GM23338 (cell line): ENCODE measurements at regions not wholly inside any gene's neighbourhood (a gene's known extent, or its start where the extent isn't known, plus 50 kb on each side); places are given as distances from the start of the nearest gene placed in this dataset.

Experiments used
- ATAC-seq: fragments of 200-7000 bp; cut with Tn5 transposase; 3 replicates; pipeline ENCODE4 v1.9.1; 2020
- DNase-seq: peaks from one replicate; pipeline ENCODE4 v3.0.0-alpha.2; 2015; ENCODE audit warnings: low spot score
- H2AFZ ChIP-seq: fragments of 200-600 bp; sonication (generic); 2 replicates; pipeline ENCODE4 v1.8.0; 2016; ENCODE audit warnings: antibody characterized with exemption, mild to moderate bottlenecking, moderate library complexity
- H3F3A ChIP-seq: fragments of 200-600 bp; sonication (generic); replicated peaks from 2 replicates; pipeline ENCODE4 v1.8.0; 2017; ENCODE audit warnings: antibody characterized with exemption, mixed run types, low read depth
- H3K27ac ChIP-seq: fragments of 200-600 bp; sonication (generic); 2 replicates; pipeline ENCODE4 v1.6.1; 2016; ENCODE audit warnings: low read depth
- H3K27me3 ChIP-seq: fragments of 200-600 bp; sonication (generic); 2 replicates; pipeline ENCODE4 v1.8.0; 2016; ENCODE audit warnings: mild to moderate bottlenecking, mixed run types, moderate library complexity; ENCODE audit not compliant: insufficient read depth
- H3K36me3 ChIP-seq: fragments of 200-600 bp; sonication (generic); 2 replicates; pipeline ENCODE4 v1.8.0; 2016; ENCODE audit warnings: mild to moderate bottlenecking; ENCODE audit not compliant: insufficient read depth
- H3K4me1 ChIP-seq: fragments of 200-600 bp; sonication (generic); 2 replicates; pipeline ENCODE4 v1.8.0; 2016; ENCODE audit warnings: mild to moderate bottlenecking, moderate library complexity; ENCODE audit not compliant: insufficient read depth
- H3K4me2 ChIP-seq: fragments of 200-600 bp; sonication (generic); 2 replicates; pipeline ENCODE4 v1.7.1; 2017; ENCODE audit warnings: mixed run types
- H3K4me3 ChIP-seq: fragments of 200-600 bp; sonication (generic); 2 replicates; pipeline ENCODE4 v1.6.1; 2016; ENCODE audit warnings: mixed run types
- H3K79me2 ChIP-seq: fragments of 200-600 bp; sonication (generic); replicated peaks from 2 replicates; pipeline ENCODE4 v1.8.0; 2017; ENCODE audit warnings: mild to moderate bottlenecking; ENCODE audit not compliant: insufficient read depth
- H3K9me2 ChIP-seq: fragments of 200-600 bp; sonication (generic); 2 replicates; pipeline ENCODE4 v1.8.0; 2017; ENCODE audit not compliant: insufficient read depth
- H4K20me1 ChIP-seq: fragments of 200-600 bp; sonication (generic); replicated peaks from 2 replicates; pipeline ENCODE4 v1.8.0; 2017; ENCODE audit warnings: mild to moderate bottlenecking; ENCODE audit not compliant: insufficient read depth
- H3K27ac Mint-ChIP-seq: 2 replicates; pipeline ENCODE4 v1.8.0; 2020; ENCODE audit warnings: inconsistent platforms, mild to moderate bottlenecking, moderate library complexity, mixed read lengths
- H3K27me3 Mint-ChIP-seq: 3 replicates; pipeline ENCODE4 v1.8.0; 2022; ENCODE audit warnings: low read depth, mild to moderate bottlenecking, moderate library complexity, mixed read lengths, inconsistent platforms; ENCODE audit not compliant: insufficient read depth, poor library complexity
- H3K36me3 Mint-ChIP-seq: 3 replicates; pipeline ENCODE4 v1.8.0; 2021; ENCODE audit warnings: low read depth, mild to moderate bottlenecking, inconsistent platforms, moderate library complexity, mixed read lengths
- H3K4me1 Mint-ChIP-seq: 3 replicates; pipeline ENCODE4 v1.8.0; 2020; ENCODE audit warnings: mild to moderate bottlenecking, inconsistent platforms, mixed read lengths
- H3K4me3 Mint-ChIP-seq: 3 replicates; pipeline ENCODE4 v1.8.0; 2021; ENCODE audit warnings: moderate library complexity, mild to moderate bottlenecking, inconsistent platforms, mixed read lengths
- H3K9me3 Mint-ChIP-seq: 3 replicates; pipeline ENCODE4 v1.8.0; 2020; ENCODE audit warnings: moderate library complexity, mild to moderate bottlenecking, inconsistent platforms, mixed read lengths
- CREB1 ChIP-seq: fragments of 250-450 bp; sonication (Bioruptor Pico); IDR thresholded peaks from 2 replicates; pipeline ENCODE4 v1.5.0; 2020; ENCODE audit warnings: low read depth, mild to moderate bottlenecking, moderate library complexity
- CTCF ChIP-seq, 2 experiments: fragments of 200-600 bp in 1 of 2; sonication (generic) in 1 of 2; conservative IDR thresholded peaks; 2 replicates each; pipeline versions ENCODE4 v1.5.1 to v1.6.1; 2016 to 2017; ENCODE audit warnings: antibody characterized with exemption in 2 of 2, low read depth in 2 of 2, mild to moderate bottlenecking in 2 of 2, moderate library complexity in 1 of 2
- EZH2 ChIP-seq: fragments of 200-600 bp; sonication (generic); IDR thresholded peaks from one replicate; pipeline ENCODE4 v1.8.0; 2017; ENCODE audit warnings: antibody characterized with exemption, mild to moderate bottlenecking, low read depth; ENCODE audit not compliant: unreplicated experiment
- NANOG ChIP-seq: IDR thresholded peaks from 2 replicates; pipeline ENCODE4 v1.6.1; 2016; ENCODE audit warnings: antibody characterized with exemption, borderline replicate concordance
- POLR2AphosphoS5 ChIP-seq: IDR thresholded peaks from 2 replicates; pipeline ENCODE4 v1.6.1; 2016; ENCODE audit warnings: antibody characterized with exemption, low read depth
- ZNF114 ChIP-seq: fragments of 250-450 bp; sonication (Bioruptor Pico); IDR thresholded peaks from 2 replicates; pipeline ENCODE4 v1.5.0; 2020; ENCODE audit warnings: mild to moderate bottlenecking, moderate library complexity
- ZNF331 ChIP-seq: fragments of 250-450 bp; sonication (Bioruptor Pico); IDR thresholded peaks from 2 replicates; pipeline ENCODE4 v1.5.0; 2020; ENCODE audit warnings: low read depth, mild to moderate bottlenecking, moderate library complexity
- ZNF462 ChIP-seq: fragments of 250-450 bp; sonication (Bioruptor Pico); IDR thresholded peaks from 2 replicates; pipeline ENCODE4 v1.5.0; 2020; ENCODE audit warnings: mild to moderate bottlenecking, moderate library complexity

GRCh38 chr2:105458076-105458475 lies 59.2 kb upstream of the FHL2 start (continued):
- TF ChIP-seq ZNF462 (CRISPR knock-in tag) (no peak), EZH2 (no peak)

GRCh38 chr2:105455488-105456003 lies 56.7 kb upstream of the FHL2 start:
- Histone ChIP-seq H2AFZ (peak overlapping the region; percentile 86), H3F3A (no peaks in the 10 kb centered on the region), H3K4me1 (no peaks in the 10 kb centered on the region), H3K9me2 (no peaks in the 10 kb centered on the region), H4K20me1 (no peaks in the 10 kb centered on the region), H3K36me3 (no peaks in the 10 kb centered on the region), H3K27ac (no peak overlapping the region), H3K79me2 (no peaks in the 10 kb centered on the region), H3K4me2 (no peak overlapping the region), H3K4me3 (no peak overlapping the region), H3K27me3 (no peaks in the 10 kb centered on the region)
- Mint-ChIP-seq H3K27ac (no peak overlapping the region; the same call in 1 of the 2 replicates), H3K9me3 (no peaks in the 10 kb centered on the region), H3K36me3 (no peaks in the 10 kb centered on the region), H3K4me1 (peaks cover 5% of the 10 kb centered on the region; the same call in 1 of the 3 replicates), H3K27me3 (no peaks in the 10 kb centered on the region), H3K4me3 (no peak overlapping the region)
- no peak for DNase-seq
- ATAC-seq, result no peak
- no peak for TF ChIP-seq ZNF114 (CRISPR knock-in tag)
- TF ChIP-seq ZNF331, result no peak
- TF ChIP-seq CTCF (conservative IDR thresholded peaks at IDR 0.05; ENCODE audit: low read depth in 2 of 2), result no peak
- no peak for TF ChIP-seq NANOG
- TF ChIP-seq CREB1, result no peak
- TF ChIP-seq ZNF462 (CRISPR knock-in tag), result no peak
- no peak for TF ChIP-seq POLR2AphosphoS5
